ENCODE measurements at regions not wholly inside any gene's neighbourhood (a gene's known extent, or its start where the extent isn't known, plus 50 kb on each side); places are given as distances from the start of the nearest gene placed in this dataset.

- H3K27me3 ChIP-seq (ENCODE audit: control insufficient read depth, insufficient read depth, low read length) = no peaks in the 10 kb centered on the region
- no peak for TF ChIP-seq CTCF (IDR thresholded peaks at IDR 0.05; ENCODE audit: insufficient read depth, low read length, poor library complexity, severe bottlenecking)
Measured at GRCh38 chr4:167702391-167702790, 389.9 kb upstream of the ANXA10 start.

GRCh38 chr4:167711517-167711916 is 380.8 kb upstream of the ANXA10 start:
- no peak for TF ChIP-seq CTCF (IDR thresholded peaks at IDR 0.05; ENCODE audit: insufficient read depth, low read length, poor library complexity, severe bottlenecking)
- Histone ChIP-seq H3K36me3 (ENCODE audit: control insufficient read depth, insufficient read depth, low read length) (no peaks in the 10 kb centered on the region), H3K27me3 (ENCODE audit: control insufficient read depth, insufficient read depth, low read length) (no peaks in the 10 kb centered on the region), H3K4me3 (ENCODE audit: low read depth, low read length) (no peak overlapping the region)
- DNase-seq (ENCODE audit: low read depth) = no peak

More at GRCh38 chr4:167702391-167702790, 389.9 kb upstream of the ANXA10 start:
- DNase-seq (ENCODE audit: low read depth) = no peak
- Histone ChIP-seq H3K36me3 (ENCODE audit: control insufficient read depth, insufficient read depth, low read length) (no peaks in the 10 kb centered on the region), H3K4me3 (ENCODE audit: low read depth, low read length) (no peak overlapping the region)

GRCh38 chr4:167713756-167714155 is 378.6 kb upstream of the ANXA10 start:
- no peak for TF ChIP-seq CTCF (IDR thresholded peaks at IDR 0.05; ENCODE audit: insufficient read depth, low read length, poor library complexity, severe bottlenecking)
- H3K4me3 ChIP-seq (ENCODE audit: low read depth, low read length) = no peak overlapping the region
- DNase-seq (ENCODE audit: low read depth) = no peak
- no peaks in the 10 kb centered on the region for H3K36me3 ChIP-seq (ENCODE audit: control insufficient read depth, insufficient read depth, low read length)
- H3K27me3 ChIP-seq (ENCODE audit: control insufficient read depth, insufficient read depth, low read length) = no peaks in the 10 kb centered on the region

GRCh38 chr4:167715176-167715575 is 377.2 kb upstream of the ANXA10 start:
- no peaks in the 10 kb centered on the region for H3K36me3 ChIP-seq (ENCODE audit: control insufficient read depth, insufficient read depth, low read length)
- DNase-seq (ENCODE audit: low read depth) = no peak
- H3K27me3 ChIP-seq (ENCODE audit: control insufficient read depth, insufficient read depth, low read length) = no peaks in the 10 kb centered on the region
- H3K4me3 ChIP-seq (ENCODE audit: low read depth, low read length) = no peak overlapping the region
- no peak for TF ChIP-seq CTCF (IDR thresholded peaks at IDR 0.05; ENCODE audit: insufficient read depth, low read length, poor library complexity, severe bottlenecking)

GRCh38 chr4:167717495-167717894 is 374.8 kb upstream of the ANXA10 start:
- no peaks in the 10 kb centered on the region for H3K36me3 ChIP-seq (ENCODE audit: control insufficient read depth, insufficient read depth, low read length)
- H3K27me3 ChIP-seq (ENCODE audit: control insufficient read depth, insufficient read depth, low read length) = no peaks in the 10 kb centered on the region
- DNase-seq (ENCODE audit: low read depth) = no peak
- no peak for TF ChIP-seq CTCF (IDR thresholded peaks at IDR 0.05; ENCODE audit: insufficient read depth, low read length, poor library complexity, severe bottlenecking)
- H3K4me3 ChIP-seq (ENCODE audit: low read depth, low read length) = no peak overlapping the region

- no peak for TF ChIP-seq CTCF (IDR thresholded peaks at IDR 0.05; ENCODE audit: insufficient read depth, low read length, poor library complexity, severe bottlenecking)
- Histone ChIP-seq H3K27me3 (ENCODE audit: control insufficient read depth, insufficient read depth, low read length) (no peaks in the 10 kb centered on the region), H3K36me3 (ENCODE audit: control insufficient read depth, insufficient read depth, low read length) (no peaks in the 10 kb centered on the region), H3K4me3 (ENCODE audit: low read depth, low read length) (no peak overlapping the region)
- no peak for DNase-seq (ENCODE audit: low read depth)
Measured at GRCh38 chr4:167721617-167722486, 370.5 kb upstream of the ANXA10 start.

All from kidney epithelial cell (primary cell).